B cell (primary cell): ENCODE measurements at regions not wholly inside any gene's neighbourhood (a gene's known extent, or its start where the extent isn't known, plus 50 kb on each side); places are given as distances from the start of the nearest gene placed in this dataset.

Experiments used
- EZH2 ChIP-seq: IDR thresholded peaks from 2 replicates; pipeline ENCODE4 v1.6.1; 2012; ENCODE audit warnings: borderline replicate concordance, low read depth, mild to moderate bottlenecking, moderate library complexity, low read length; ENCODE audit not compliant: insufficient read depth, poor library complexity, severe bottlenecking
- TF ChIP-seq, protein P1 (sequence below): fragments of 200-600 bp; IDR thresholded peaks from one replicate; pipeline ENCODE4 v1.8.0; 2022; ENCODE audit warnings: antibody characterized with exemption, mild to moderate bottlenecking

GRCh38 chr6:120355822-120356221, 978.5 kb downstream of the TBC1D32 start:
- TF ChIP-seq, protein P1, sequence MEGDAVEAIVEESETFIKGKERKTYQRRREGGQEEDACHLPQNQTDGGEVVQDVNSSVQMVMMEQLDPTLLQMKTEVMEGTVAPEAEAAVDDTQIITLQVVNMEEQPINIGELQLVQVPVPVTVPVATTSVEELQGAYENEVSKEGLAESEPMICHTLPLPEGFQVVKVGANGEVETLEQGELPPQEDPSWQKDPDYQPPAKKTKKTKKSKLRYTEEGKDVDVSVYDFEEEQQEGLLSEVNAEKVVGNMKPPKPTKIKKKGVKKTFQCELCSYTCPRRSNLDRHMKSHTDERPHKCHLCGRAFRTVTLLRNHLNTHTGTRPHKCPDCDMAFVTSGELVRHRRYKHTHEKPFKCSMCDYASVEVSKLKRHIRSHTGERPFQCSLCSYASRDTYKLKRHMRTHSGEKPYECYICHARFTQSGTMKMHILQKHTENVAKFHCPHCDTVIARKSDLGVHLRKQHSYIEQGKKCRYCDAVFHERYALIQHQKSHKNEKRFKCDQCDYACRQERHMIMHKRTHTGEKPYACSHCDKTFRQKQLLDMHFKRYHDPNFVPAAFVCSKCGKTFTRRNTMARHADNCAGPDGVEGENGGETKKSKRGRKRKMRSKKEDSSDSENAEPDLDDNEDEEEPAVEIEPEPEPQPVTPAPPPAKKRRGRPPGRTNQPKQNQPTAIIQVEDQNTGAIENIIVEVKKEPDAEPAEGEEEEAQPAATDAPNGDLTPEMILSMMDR, result no peak
- no peak for TF ChIP-seq EZH2
